ENCODE measurements at regions not wholly inside any gene's neighbourhood (a gene's known extent, or its start where the extent isn't known, plus 50 kb on each side); places are given as distances from the start of the nearest gene placed in this dataset.

DNA sequence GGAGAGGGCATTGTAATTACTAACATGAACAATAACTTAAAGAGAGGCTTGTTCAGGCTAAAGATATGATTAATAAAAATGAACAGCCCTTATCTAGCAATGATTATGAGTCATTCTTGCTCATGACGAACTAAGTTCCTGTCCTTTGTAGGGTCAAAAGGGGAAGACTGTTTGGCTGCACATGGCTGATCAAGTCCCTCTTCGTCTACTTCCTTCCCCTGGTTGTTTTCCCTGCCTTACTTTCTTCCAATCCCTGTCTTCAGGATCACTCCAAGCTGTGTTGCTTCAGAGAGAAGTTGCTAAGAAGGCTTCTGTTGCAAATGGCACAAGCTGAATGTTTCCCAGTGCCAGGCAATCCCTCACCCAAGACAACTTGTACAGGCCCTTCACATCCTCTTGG lies 115.0 kb upstream of the HS3ST1 start:
- ATAC-seq: no peak
- Histone ChIP-seq H3K36me3 (no peaks in the 10 kb centered on the region), H3K4me1 (no peaks in the 10 kb centered on the region), H3K27me3 (no peaks in the 10 kb centered on the region), H3K27ac (no peak overlapping the region), H3K4me3 (no peak overlapping the region), H3K9me3 (no peaks in the 10 kb centered on the region)
- TF ChIP-seq POLR2A (IDR thresholded peaks at IDR 0.05): no peak
- TF ChIP-seq, protein P1, sequence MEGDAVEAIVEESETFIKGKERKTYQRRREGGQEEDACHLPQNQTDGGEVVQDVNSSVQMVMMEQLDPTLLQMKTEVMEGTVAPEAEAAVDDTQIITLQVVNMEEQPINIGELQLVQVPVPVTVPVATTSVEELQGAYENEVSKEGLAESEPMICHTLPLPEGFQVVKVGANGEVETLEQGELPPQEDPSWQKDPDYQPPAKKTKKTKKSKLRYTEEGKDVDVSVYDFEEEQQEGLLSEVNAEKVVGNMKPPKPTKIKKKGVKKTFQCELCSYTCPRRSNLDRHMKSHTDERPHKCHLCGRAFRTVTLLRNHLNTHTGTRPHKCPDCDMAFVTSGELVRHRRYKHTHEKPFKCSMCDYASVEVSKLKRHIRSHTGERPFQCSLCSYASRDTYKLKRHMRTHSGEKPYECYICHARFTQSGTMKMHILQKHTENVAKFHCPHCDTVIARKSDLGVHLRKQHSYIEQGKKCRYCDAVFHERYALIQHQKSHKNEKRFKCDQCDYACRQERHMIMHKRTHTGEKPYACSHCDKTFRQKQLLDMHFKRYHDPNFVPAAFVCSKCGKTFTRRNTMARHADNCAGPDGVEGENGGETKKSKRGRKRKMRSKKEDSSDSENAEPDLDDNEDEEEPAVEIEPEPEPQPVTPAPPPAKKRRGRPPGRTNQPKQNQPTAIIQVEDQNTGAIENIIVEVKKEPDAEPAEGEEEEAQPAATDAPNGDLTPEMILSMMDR (IDR thresholded peaks at IDR 0.05 in 4 of 5, conservative IDR thresholded peaks at IDR 0.05 in 1 of 5): no peak
- peak in 1 of 2 donors; percentile 10 for DNase-seq
- intact Hi-C loops (cut with DNase I; ENCODE audit: low total_unique reads): no loop called here
- in situ Hi-C loops (cut with MboI; ENCODE audit: low sequenced_read_pairs in 4 of 4): no loop called here

DNA sequence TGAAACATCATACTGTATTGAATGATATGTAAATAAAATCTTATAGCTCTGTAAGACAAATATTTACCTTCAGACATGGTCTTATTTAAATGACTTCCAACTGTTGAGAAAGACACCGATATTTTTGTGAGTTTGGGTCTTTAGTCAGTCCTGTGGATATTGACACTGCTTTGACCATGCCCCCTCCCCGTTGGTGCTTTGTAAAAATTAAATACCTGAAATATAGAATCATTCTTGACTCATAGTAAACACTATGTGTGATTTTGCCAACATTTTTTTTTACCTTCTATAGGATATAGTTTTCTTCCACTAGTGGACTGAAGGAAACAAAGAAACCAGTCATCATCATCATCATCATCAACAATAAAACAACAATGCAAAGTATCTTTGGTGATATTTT lies 114.3 kb upstream of the HS3ST1 start:
- ATAC-seq (no peak), DNase-seq (no peak)
- no peaks in the 10 kb centered on the region for H3K4me1 ChIP-seq
- TF ChIP-seq, protein P1 (IDR thresholded peaks at IDR 0.05 in 4 of 5, conservative IDR thresholded peaks at IDR 0.05 in 1 of 5): no peak
- TF ChIP-seq POLR2A (IDR thresholded peaks at IDR 0.05): no peak
- no peaks in the 10 kb centered on the region for H3K36me3 ChIP-seq
- no peak overlapping the region for H3K27ac ChIP-seq
- H3K27me3 ChIP-seq: no peaks in the 10 kb centered on the region
- in situ Hi-C loops (cut with MboI; ENCODE audit: low sequenced_read_pairs in 4 of 4) (no loop called here), intact Hi-C loops (cut with DNase I; ENCODE audit: low total_unique reads) (no loop called here)
- no peak overlapping the region for H3K4me3 ChIP-seq
- no peaks in the 10 kb centered on the region for H3K9me3 ChIP-seq

GRCh38 chr4:11537846-11538245 lies 109.2 kb upstream of the HS3ST1 start:
- no peak overlapping the region for H3K27ac ChIP-seq
- no peak overlapping the region for H3K4me3 ChIP-seq
- TF ChIP-seq POLR2A (IDR thresholded peaks at IDR 0.05): no peak
- TF ChIP-seq, protein P1 (IDR thresholded peaks at IDR 0.05 in 4 of 5, conservative IDR thresholded peaks at IDR 0.05 in 1 of 5): no peak
- no peaks in the 10 kb centered on the region for H3K4me1 ChIP-seq
- intact Hi-C loops (cut with DNase I; ENCODE audit: low total_unique reads): no loop called here
- in situ Hi-C loops (cut with MboI; ENCODE audit: low sequenced_read_pairs in 4 of 4): no loop called here
- DNase-seq (no peak), ATAC-seq (no peak)
- no peaks in the 10 kb centered on the region for H3K36me3 ChIP-seq
- no peaks in the 10 kb centered on the region for H3K9me3 ChIP-seq
- H3K27me3 ChIP-seq: no peaks in the 10 kb centered on the region

DNA sequence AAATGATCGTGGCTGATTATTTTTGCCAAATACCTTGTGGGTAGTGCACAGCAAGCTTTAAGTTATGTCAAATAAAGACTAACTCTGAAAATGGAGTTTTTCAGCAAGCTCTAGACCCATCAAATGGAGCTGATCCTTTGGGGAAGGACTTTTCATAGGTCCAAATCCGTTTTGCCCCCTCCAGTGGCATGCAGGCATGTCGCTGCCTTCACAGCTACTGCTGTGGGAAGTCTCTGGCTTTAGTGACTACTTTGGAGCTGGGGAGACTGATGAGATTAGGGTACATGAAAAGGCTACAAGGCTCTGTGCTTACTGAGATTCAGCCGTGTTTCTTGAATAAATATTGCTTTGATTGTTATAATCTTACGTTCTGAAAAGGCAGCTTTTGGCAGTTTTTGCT lies 106.6 kb upstream of the HS3ST1 start:
- in situ Hi-C loops (cut with MboI; ENCODE audit: low sequenced_read_pairs in 4 of 4): no loop called here
- H3K27ac ChIP-seq: no peak overlapping the region
- intact Hi-C loops (cut with DNase I; ENCODE audit: low total_unique reads): no loop called here

More for the DNA sequence above, 106.6 kb upstream of the HS3ST1 start:
- TF ChIP-seq, protein P1 (IDR thresholded peaks at IDR 0.05 in 4 of 5, conservative IDR thresholded peaks at IDR 0.05 in 1 of 5): no peak
- no peak for TF ChIP-seq POLR2A (IDR thresholded peaks at IDR 0.05)
- Histone ChIP-seq H3K36me3 (no peaks in the 10 kb centered on the region), H3K4me3 (no peak overlapping the region), H3K9me3 (no peaks in the 10 kb centered on the region), H3K27me3 (no peaks in the 10 kb centered on the region), H3K4me1 (no peaks in the 10 kb centered on the region)
- no peak for ATAC-seq
- no peak for DNase-seq
